COLO829 (cell line): ENCODE measurements at regions not wholly inside any gene's neighbourhood (a gene's known extent, or its start where the extent isn't known, plus 50 kb on each side); places are given as distances from the start of the nearest gene placed in this dataset.

Experiments used
- DNase-seq: peaks from one replicate; pipeline ENCODE4 v3.0.0; 2012; ENCODE audit warnings: low spot score

DNA sequence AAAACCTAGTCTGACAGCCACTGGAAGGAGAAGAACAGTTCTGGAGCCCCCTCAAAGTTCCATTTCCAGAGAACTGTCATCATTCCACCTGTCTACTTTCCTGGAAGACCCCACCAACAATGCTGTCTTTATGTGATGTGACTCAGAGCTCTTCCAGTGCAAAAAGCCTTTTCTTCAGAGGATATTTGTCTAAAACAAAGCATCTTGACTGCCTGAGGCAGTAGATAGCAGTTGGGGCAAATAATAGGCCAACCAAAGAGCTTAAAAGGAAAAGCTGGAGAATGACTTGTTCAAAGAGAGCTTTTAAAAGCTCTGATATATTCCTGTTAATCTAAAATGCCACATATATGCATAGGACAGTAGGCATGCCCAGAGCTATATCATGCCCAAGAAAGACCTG lies 62.6 kb downstream of the MIS18A start:
- no peak for DNase-seq

DNA sequence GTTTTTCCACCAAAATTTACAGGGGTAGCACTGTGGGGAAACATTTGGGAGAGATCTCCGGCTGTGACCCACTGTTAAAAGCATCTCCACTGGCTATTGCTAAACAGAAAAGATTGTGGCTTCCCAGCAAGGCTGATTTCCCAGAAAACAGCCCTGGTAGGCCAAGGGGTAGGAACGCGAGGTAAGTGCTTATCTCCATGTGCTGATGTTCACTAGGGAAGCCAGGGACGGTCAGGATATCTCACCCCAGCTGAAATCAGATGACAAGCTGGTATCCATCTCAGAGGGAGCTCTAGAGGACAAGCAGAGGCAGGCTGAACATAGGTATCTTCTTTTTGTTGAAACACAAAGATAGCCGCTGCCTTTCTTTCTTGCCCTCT lies 63.6 kb downstream of the MIS18A start:
- no peak for DNase-seq

DNA sequence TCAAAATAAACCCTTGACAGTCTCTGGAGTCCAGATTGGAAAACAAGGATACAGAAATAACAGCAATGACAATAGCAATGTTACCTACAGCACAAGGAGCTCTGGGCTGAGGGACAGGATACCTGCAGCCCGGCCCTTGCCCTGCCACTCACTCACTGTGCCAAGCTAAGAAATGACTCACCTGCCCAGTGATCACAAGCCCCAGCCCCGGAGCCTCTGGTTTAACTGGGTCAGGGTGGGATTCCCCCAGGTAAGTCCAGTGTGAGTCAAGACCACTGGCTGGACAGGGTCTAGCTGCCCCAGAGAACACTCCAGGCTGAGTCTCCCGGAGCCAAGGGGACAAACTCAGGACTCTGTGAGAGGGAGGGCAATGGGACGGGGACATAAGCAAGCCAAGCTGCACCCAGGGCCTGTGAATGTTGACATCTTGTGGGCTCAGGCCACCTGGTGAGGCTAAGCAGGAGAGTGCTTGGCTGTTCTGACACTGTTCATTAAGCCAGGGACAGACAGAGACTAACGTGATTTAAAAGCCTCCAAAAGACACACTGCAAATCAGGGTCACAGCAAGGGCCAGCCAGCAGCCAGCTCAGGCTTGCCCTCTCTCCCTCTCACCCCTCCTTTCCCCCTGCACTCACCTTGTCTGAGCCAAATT lies 64.1 kb downstream of the MIS18A start:
- DNase-seq, result no peak

DNA sequence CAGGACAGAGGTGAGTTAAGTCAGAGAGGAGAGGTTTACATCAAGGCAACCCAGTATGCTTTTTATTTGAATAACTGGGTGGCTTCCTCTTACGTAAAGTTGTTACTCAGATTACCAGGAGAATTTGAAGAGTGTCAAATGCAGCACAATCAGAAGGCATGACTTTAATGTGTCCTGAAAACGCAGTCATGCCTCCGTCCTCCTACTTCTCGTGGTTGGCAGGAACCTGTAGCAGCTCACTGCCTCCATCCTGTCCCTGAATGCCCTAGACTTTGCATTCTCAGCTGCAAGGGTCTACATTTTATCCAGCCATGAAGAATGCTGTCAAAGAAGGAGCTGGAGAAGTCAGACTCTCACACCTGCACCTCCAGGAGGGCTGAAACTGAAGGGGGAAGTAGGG lies 66.7 kb downstream of the MIS18A start:
- DNase-seq, result no peak

DNA sequence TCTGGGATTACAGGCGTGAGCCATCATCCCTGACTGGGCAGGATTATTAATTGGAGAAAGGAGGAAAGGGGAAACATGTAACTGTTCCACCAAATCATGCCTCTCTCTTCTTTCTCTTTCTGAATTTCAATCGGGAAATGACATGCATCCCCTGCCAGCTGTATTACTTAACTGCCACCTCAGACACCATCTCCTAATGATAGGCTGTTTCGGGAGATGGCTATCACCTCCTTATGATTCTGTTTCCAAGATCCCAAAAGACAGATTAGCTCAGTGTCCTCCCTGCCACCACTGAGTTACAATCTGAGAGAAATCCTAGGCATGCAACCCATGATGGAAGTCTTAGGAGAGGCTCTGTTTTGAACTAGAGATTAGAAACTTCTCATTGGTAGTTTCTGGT lies 67.5 kb downstream of the MIS18A start:
- no peak for DNase-seq

DNA sequence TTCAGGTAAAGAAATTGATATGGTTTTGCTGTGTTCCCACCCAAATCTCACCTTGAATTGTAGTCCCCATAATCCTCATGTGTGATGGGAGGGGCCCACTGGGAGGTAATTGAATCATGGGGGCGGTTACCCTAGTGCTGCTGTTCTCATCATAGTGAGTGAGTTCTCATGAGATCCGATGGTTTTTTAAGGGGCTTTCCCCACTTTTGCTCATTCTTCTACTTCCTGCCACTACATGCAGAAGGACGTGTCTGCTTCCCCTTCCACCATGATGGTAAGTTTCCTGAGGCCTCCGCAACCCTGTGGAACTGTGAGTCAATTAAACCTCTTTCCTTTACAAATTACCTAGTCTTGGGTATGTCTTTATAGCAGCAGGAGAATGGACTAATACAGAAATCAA lies 69.3 kb downstream of the MIS18A start:
- DNase-seq, result no peak

DNA sequence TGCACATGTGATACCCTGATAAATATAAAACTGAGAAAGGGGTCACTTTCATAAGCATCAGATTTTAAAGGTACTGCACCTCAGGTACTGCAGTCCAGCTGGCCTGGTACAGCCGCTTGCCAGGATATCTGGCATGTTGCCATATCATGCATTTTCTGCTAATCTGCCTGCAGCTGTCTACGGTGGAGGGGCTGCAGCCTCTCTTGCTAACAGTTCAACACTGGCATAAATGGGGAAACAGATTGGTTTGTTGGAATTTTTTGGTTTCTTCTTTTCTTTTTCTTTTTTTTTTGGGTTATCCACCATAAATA lies 71.5 kb downstream of the MIS18A start:
- no peak for DNase-seq

DNA sequence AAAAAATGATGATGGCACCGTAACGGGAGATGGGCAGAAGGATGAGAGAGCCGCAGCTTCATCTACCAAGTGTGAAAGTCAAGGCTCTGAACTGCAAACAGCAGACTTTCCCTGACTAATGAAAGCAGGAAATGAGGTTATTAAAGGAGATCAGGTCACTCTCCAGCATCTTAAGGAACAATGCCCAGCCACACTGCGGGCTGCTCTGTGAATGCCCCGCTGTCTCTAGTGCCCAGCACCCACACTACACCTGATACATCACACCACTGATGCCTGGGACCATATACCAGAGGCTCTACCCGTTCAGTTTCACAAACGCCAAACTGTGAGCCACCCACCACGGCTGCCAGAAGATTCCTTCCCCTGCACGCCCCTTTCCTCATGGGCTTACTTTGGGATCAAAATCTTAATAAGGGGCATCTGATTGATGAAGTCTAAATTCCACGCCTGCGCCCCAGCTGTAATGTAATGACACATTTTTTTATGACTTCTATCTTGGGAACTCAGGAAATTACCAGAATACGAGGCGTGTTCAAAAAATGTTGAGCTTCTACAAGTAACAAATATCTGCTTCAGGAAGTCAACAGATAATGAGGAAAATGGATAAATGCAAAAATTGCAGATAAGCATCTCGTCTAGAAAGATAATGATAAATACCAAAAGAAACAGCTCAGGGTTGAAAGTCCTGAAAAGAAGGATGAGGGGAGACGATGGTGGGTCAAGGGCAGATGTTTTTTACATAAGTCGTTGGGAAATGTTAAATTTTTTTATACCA lies 72.0 kb downstream of the MIS18A start:
- no peak for DNase-seq

DNA sequence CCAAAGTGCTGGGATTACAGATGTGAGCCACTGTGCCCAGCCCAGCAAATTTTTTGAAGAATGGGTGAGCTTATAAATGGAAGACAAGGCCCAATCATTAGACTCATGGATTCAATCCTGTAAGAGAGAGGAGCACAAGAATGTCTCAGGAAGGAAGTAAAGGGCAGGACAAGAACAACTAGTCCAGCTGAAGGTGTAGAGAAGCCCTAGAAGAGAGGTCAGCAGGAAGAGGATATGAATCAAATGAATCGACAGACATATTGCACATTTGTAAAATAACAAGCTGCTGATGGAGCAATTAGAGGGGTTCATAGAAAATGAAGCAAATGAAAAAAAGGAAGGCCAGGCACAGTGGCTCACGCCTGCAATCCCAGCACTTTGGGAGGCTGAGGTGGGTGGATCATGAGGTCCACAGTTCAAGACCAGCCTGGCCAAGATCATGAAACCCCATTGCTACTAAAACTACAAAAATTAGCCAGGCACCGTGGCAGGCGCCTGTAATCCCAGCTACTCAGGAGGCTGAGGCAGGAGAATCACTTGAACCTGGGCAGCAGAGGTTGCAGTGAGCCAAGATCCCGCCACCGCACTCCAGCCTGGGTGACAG lies 74.9 kb downstream of the MIS18A start:
- DNase-seq, result no peak

DNA sequence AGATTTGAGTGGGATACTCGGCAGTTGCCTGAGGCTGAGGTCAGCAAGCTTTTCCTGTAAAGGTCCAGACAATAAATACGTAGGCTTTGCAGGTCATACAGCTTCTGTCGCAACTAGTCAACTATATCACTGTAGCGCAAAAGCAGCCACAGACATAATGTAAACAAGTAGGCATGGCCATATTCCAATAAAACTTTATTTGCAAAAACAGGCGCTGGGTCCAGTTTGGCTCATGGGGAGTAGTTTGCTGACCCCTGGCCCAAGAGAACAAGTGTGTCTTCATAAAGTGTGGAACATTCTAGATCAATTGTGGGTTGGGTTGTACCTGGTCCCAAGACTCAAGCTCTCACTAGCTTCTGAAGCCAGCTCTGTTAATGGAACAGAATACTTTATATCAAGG lies 78.8 kb downstream of the MIS18A start:
- DNase-seq, result no peak

DNA sequence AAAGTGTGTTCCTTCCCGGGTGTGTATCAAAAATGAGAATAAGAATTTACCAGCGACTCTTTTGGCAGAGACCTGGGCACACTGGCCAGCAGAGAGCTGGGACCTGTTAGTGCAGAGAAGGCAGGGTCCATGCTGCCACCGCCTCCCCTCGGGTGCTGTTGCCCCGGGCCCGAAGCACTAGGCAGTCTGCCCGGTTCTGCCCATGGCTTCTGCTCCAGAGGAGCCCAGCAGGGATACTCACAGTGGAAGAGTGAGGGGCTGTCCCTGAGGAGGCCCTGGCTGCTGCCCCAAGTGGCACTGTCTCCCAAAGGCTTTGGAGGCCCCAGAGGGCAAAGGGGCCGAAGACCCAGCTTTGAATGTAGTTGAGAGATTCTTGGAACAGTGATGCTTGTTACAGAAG lies 80.5 kb downstream of the MIS18A start:
- DNase-seq, result no peak

DNA sequence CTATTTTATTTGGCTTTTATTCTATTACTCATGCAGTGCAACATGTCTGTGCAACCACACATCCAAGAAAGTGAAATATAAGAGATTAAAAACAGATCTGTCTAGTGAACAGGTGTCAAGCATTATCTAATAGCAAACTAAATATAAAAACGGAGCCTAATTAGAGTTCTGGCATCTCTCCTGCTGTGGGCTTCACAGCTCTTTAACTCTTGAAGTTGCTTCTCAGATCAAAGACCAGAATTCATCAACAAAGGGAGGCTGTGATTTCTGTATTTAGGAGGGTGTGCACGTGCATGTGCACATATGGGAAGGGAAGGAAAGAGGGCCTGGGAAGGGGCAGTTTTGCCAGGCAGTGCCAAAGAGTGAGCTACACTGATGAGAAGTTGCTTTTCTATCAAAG lies 81.0 kb downstream of the MIS18A start:
- DNase-seq, result no peak

DNA sequence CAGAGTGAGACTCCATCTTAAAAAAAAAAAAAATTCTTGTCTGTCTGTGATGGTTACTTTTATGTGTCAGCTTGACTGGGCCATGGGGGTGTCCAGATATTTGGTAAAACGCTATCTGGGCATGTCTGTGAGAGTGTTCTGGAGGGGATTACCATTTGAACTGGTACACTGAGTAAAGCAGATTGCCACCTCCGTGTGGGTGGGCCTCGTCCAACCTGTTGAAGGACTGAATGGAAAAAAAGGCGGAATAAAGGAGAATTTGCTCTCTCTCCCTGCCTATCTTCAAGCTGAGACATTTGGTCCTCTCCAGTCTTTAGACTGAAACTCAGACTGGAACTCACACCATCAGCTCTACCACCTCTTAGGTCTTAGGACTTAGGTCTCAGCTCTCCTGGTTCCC lies 82.8 kb downstream of the MIS18A start:
- DNase-seq, result no peak

DNA sequence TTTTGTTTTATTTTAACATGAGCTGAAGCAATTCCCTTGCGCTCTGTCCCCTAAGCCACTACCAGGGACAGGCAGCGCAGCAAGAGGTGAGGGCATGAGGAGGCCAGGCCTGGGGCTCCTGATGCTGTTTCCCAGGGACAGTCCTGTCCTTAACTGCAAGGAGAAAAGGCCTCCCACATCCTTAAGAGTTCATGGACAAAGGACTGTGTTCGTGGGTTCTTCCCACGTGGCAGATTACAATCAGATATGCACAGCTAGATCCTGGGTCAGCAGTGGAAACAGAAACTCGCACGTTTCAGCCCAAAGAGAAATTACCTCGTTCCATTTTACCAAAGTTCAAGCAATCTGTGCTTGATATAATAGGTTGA lies 85.8 kb downstream of the MIS18A start:
- DNase-seq, result no peak

DNA sequence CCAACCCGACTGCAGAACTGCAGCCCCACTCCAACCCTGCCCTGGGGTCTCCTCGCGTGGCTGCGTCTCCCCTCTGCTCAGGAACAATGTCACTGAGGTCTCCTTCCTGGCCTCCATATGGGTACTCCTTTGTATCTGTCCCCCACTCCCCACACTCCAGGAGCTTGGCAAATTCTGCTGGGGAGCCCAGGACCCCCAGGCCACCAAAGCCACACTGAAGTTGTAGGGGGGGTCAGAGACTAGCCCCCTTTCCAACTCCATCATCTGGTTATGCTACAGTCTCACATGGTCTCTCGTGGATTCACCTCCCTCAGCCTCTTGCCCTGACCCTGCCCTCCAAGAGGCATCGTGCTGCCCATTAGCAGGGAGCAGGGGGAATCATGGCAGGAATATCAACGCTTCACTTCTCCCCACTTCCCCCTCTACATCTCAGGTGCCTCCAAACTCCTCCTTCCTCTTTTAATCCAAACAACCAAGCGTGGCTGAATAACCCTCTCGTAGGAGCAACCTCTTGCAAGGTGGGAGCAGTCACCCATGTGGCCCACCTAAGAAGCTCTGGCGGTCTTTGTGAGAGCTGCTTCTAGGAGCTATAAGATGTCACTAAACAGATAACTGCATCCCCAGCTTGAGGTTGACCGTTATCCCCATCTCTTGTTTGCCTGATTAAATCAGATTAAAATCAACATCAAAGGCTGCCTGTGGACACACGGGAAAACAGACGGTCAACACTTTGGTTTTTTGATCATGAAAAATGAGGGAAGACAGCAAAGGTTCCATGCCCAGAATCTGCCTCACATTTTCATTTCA lies 86.4 kb downstream of the MIS18A start:
- no peak for DNase-seq

DNA sequence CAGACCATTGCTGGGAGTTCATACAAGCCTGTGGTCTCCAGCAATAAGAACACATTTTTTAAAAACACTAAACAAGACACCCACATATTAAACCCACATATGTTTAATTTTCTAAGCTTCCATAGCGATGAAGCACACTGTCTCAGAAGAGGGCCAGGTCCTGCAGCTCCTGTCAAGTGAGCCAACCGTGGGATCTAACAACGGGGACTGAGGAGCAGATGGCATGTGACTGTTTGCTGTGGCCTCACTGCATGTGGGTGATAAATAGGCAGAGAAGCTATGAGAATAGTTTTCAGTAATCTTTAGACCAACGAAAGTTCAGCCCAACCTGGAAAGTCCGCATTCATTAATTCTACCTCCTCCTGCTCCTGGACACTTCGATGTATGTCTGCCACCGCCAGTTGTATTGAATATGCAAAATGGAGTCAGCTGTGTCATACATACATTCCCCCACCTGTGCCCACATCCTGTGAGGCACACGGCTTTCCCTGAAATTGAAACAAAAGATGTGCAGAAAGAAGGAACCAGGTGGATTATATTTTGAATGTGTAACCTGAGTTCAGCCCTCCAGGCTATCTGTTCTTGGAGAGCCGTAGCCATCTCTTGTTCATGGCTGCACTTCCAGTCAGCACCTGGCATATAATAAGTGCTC lies 88.2 kb downstream of the MIS18A start:
- no peak for DNase-seq

DNA sequence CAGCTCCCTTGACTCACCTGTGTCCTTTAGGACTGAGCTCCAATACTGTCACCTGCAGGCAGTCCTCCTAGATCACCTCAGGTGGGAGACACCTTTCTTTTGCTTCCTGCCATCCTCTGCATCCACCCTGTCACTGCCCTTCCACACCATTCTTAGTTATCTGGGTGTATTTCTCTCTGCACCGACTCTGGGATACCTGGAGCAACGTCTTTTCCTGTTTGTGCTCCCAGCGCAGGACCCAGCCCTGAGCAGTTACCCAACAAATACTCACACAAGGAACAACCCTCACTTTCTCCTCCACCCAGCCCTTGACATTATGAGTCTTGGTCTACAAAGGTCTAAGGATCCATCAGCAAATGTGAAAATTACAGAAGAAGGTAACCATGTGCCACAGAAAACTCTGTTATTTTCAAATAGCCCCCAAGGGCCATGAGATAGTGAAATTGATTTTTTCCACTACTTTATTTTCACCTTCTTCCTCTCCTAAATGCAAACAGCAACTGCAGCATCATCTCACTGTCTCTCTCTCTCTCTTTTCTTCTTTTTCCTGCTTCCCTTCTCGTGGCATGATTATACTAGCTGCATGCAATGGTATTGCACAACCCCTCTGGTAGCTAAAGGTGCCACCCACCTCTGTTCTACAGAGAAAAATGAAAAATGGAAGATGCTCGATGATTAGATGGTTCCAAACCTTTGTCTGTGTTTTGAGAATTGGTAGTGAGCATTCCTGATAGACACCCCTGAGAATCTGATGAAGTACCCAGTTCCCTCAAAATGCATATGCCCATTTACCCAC lies 89.0 kb downstream of the MIS18A start:
- DNase-seq, result no peak

DNA sequence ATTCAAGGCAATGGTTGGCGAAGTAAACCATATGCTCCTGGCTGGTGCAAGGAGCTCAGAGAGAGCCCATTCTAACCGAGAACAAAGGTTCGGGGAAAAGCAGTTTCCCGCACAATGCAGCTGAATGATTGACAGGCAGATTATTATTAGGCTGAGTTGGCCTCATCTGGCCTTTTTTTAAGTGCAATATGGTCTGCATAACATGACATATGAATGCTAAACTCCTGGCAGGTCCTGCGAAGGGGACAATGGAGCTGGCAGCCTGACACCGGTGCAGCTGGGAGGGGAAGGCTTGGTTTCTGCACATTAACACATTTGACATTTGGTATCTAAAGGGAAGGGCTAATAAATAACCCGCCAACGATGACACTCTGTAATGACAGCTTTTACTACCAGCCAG lies 92.0 kb downstream of the MIS18A start:
- no peak for DNase-seq

DNA sequence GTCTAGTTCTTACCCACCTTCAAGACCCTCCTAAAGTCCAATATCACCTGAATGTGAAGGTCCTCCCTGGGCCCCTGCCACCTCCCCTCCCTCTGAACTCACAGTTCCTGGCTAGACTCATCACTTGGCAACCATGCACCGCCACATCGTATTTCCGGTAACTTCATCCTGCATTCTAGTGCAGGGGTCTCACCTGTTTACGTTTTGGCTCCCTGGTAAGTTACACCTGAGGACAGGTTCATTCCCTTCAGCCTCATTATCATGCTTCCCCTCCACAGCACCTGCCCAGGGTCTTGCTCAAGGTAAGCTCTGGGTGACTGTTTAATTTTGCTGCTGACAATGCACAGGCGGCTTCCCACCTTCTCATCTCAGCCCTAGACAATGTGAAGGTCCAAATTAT lies 93.1 kb downstream of the MIS18A start:
- DNase-seq, result no peak

DNA sequence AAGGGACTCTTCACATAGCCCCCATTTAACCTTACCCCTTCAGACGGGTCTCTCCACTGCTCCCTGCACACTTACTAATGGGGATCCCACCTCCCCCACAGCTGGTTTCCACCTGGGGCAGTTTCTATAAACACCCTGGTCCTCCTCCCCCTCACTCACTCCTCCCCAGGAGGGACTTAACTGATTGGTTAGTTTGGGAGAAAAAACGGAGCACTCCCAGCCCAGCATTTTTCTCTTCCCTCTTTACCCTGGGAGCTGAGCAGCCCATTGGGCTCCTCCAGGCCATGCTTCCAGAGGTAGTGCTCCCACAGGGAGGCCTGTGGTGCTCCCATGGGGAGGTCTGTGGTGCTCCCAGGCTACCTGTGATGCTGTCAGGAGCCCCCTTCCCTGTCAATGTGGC lies 93.7 kb downstream of the MIS18A start:
- no peak for DNase-seq

DNA sequence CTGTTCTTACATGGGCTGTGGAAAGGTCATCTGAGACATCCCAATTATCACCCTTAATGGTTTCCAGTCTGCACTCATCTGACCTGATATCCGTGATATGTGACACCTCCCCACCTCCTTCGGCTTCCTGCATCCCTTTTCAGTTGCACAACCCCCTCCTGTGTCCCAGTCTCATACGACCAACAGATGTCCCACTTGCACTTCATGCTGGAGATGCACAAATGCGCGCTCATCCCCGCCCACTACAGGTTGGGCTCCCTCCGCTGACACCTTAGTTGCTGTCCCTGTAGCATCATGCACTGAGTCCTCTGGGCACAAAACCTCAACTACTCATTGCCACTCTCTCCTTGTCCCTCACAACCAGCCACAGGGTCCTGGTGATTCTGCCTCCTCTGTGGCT lies 94.4 kb downstream of the MIS18A start:
- no peak for DNase-seq

DNA sequence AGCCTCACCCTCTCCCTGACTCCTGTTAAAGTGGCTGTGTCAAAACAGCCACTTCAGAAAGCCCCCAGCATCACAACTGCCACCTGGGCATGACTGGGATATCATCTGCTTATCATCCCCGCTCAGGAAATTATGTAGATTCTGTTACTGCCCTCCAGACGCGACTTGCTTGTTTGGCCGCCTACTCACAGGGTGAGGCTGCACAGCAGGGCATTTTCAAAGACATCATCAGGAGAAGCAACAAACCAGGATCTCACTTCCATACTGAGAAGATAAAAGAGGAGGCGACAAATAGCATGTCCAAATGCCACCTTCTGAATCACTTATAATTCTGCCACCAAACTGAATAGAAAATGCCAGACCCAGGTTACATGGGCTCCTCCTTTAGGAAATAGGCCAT lies 94.8 kb downstream of the MIS18A start:
- no peak for DNase-seq
